Endodermal cell (in vitro differentiated cells): ENCODE measurements at regions not wholly inside any gene's neighbourhood (a gene's known extent, or its start where the extent isn't known, plus 50 kb on each side); places are given as distances from the start of the nearest gene placed in this dataset.

ENCODE experiments used
- DNase-seq: peaks from one replicate; pipeline ENCODE4 v3.0.0-alpha.2; 2017
- H3K27ac ChIP-seq: 2 replicates; pipeline ENCODE4 v1.5.1; 2013; ENCODE audit warnings: mild to moderate bottlenecking, low read depth, low read length, moderate library complexity
- H3K27me3 ChIP-seq: 2 replicates; pipeline ENCODE4 v1.6.1; 2013; ENCODE audit warnings: mild to moderate bottlenecking, low read length, moderate library complexity; ENCODE audit not compliant: insufficient read depth, control insufficient read depth, poor library complexity, severe bottlenecking
- H3K36me3 ChIP-seq: 2 replicates; pipeline ENCODE4 v1.7.0; 2013; ENCODE audit warnings: mild to moderate bottlenecking, low read length, moderate library complexity; ENCODE audit not compliant: control insufficient read depth, insufficient read depth
- H3K4me1 ChIP-seq: one replicate; pipeline ENCODE4 v1.7.0; 2013; ENCODE audit warnings: low read length; ENCODE audit not compliant: control insufficient read depth, insufficient read depth
- H3K4me3 ChIP-seq: 2 replicates; pipeline ENCODE4 v1.5.1; 2013; ENCODE audit warnings: mild to moderate bottlenecking, low read length, moderate library complexity
- H3K9ac ChIP-seq: 2 replicates; pipeline ENCODE4 v1.6.1; 2013; ENCODE audit warnings: mild to moderate bottlenecking, low read length, moderate library complexity; ENCODE audit not compliant: poor library complexity, severe bottlenecking; ENCODE audit errors: extremely low read depth
- H3K9me3 ChIP-seq: 2 replicates; pipeline ENCODE4 v1.6.1; 2013; ENCODE audit warnings: mild to moderate bottlenecking, low read length, moderate library complexity; ENCODE audit not compliant: control insufficient read depth
- H3K27ac Mint-ChIP-seq: 2 replicates; pipeline ENCODE4 v1.8.0; 2020; ENCODE audit warnings: mixed read lengths
- H3K27me3 Mint-ChIP-seq: 2 replicates; pipeline ENCODE4 v1.8.0; 2021; ENCODE audit warnings: mild to moderate bottlenecking, mixed read lengths; ENCODE audit not compliant: insufficient read depth
- H3K36me3 Mint-ChIP-seq: 2 replicates; pipeline ENCODE4 v1.8.0; 2020; ENCODE audit warnings: low read depth, mixed read lengths
- H3K4me1 Mint-ChIP-seq: 2 replicates; pipeline ENCODE4 v1.8.0; 2020; ENCODE audit warnings: mixed read lengths
- H3K4me3 Mint-ChIP-seq: 2 replicates; pipeline ENCODE4 v1.8.0; 2020; ENCODE audit warnings: mild to moderate bottlenecking, moderate library complexity, mixed read lengths
- H3K9me3 Mint-ChIP-seq: 2 replicates; pipeline ENCODE4 v1.8.0; 2020; ENCODE audit warnings: mild to moderate bottlenecking, mixed read lengths
- WGBS, 2 experiments: methylation state at CpG; one replicate each; pipeline versions ENCODE4 v1.1.5 to v1.1.7; 2013; ENCODE audit warnings: missing lambda C conversion rate in 2 of 2, mixed read lengths in 1 of 2; ENCODE audit not compliant: insufficient coverage in 1 of 2, insufficient read length in 1 of 2; 5-methylcytosine and 5-hydroxymethylcytosine counted together
- TF ChIP-seq, protein P1 (sequence below): fragments of 200-600 bp; sonication (generic); conservative IDR thresholded peaks from 2 replicates; pipeline ENCODE4 v1.5.0; 2021; ENCODE audit warnings: antibody characterized with exemption, mild to moderate bottlenecking

DNA sequence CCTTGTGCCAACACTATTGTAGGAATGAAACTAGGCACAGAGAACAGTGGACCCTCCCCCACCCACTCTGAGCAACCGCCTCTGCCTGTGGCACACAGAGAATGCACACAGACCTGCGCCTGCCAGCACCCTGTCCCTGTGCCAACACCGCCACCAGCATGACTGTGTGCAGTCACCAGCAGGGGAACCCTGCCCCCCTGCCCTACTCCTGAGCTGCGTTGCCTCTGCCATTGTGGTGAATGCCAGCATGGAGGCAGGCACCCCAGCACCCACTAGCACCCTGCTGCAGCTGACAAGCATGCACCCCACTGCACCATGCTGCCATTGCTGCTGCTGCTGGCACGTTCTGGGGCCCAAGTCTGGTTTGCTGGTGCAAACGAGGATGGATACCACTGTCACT lies 94.4 kb upstream of the PRLR start:
- H3K9me3 ChIP-seq = peaks cover 17% of the 10 kb centered on the region
- TF ChIP-seq, protein P1, sequence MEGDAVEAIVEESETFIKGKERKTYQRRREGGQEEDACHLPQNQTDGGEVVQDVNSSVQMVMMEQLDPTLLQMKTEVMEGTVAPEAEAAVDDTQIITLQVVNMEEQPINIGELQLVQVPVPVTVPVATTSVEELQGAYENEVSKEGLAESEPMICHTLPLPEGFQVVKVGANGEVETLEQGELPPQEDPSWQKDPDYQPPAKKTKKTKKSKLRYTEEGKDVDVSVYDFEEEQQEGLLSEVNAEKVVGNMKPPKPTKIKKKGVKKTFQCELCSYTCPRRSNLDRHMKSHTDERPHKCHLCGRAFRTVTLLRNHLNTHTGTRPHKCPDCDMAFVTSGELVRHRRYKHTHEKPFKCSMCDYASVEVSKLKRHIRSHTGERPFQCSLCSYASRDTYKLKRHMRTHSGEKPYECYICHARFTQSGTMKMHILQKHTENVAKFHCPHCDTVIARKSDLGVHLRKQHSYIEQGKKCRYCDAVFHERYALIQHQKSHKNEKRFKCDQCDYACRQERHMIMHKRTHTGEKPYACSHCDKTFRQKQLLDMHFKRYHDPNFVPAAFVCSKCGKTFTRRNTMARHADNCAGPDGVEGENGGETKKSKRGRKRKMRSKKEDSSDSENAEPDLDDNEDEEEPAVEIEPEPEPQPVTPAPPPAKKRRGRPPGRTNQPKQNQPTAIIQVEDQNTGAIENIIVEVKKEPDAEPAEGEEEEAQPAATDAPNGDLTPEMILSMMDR = no peak
- H3K27me3 Mint-ChIP-seq = no peaks in the 10 kb centered on the region
- H3K9ac ChIP-seq = no peak overlapping the region
- H3K9me3 Mint-ChIP-seq = peaks cover 5% of the 10 kb centered on the region
- 92 to 100% methylated on average over 3 to 6 of the region's 6 CpGs for WGBS, 2 experiments
- H3K27ac ChIP-seq = no peak overlapping the region
- no peaks in the 10 kb centered on the region for H3K36me3 Mint-ChIP-seq
- H3K36me3 ChIP-seq = no peaks in the 10 kb centered on the region
- no peak overlapping the region for H3K4me3 Mint-ChIP-seq
- no peaks in the 10 kb centered on the region for H3K4me1 ChIP-seq
- H3K4me1 Mint-ChIP-seq = no peaks in the 10 kb centered on the region
- no peak for DNase-seq
- no peaks in the 10 kb centered on the region for H3K27me3 ChIP-seq
- H3K4me3 ChIP-seq = no peak overlapping the region
- no peak overlapping the region for H3K27ac Mint-ChIP-seq

DNA sequence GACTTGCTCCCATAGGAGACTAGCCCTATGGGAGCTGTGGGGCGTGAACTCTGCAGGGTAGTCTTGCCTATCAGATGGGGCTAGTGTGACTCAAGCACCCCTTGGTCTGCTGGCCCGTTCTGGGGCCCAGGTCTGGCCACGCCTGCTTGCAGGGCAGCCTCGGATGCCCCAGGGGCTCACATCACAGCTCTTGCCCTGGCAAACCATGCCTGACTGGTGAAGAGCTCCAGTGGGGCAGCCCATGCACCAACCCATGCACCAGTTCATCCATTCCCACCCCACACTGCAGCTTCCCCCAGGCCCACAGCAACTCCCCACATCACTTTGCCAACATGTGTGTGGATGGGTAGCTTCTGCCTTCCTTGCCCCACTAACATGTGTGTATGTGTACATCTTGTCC lies 93.9 kb upstream of the PRLR start:
- no peaks in the 10 kb centered on the region for H3K36me3 Mint-ChIP-seq
- TF ChIP-seq, protein P1 = no peak
- 90 to 100% methylated on average over 3 to 4 of the region's 4 CpGs for WGBS, 2 experiments
- H3K27me3 Mint-ChIP-seq = no peaks in the 10 kb centered on the region
- DNase-seq = no peak
- H3K4me1 Mint-ChIP-seq = no peaks in the 10 kb centered on the region
- no peak overlapping the region for H3K4me3 Mint-ChIP-seq
- Histone ChIP-seq H3K9me3 (peaks cover 22% of the 10 kb centered on the region), H3K27me3 (no peaks in the 10 kb centered on the region), H3K27ac (no peak overlapping the region), H3K36me3 (no peaks in the 10 kb centered on the region), H3K9ac (no peak overlapping the region), H3K4me3 (no peak overlapping the region), H3K4me1 (no peaks in the 10 kb centered on the region)
- peaks cover 7% of the 10 kb centered on the region for H3K9me3 Mint-ChIP-seq
- no peak overlapping the region for H3K27ac Mint-ChIP-seq

DNA sequence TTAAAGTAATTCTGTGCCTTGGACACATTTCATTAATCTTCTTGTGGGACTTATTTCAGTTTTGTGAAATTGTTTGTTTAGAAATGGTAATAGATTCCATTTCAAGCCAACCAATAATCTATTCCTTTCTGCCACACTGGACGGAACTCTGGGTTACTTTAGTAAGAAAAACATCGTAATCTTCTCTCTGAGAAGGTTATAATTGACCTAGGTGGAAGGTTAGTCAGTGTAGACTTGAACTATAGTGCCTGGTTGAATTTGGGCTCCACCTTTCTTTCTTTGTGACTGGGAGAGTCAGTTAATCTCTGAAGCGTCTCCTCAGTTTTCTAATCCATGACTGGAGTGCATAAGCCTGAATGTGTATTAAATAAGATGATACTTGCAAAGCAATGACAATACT lies 89.7 kb upstream of the PRLR start:
- H3K27me3 ChIP-seq = no peaks in the 10 kb centered on the region
- Mint-ChIP-seq H3K4me1 (peaks cover 6% of the 10 kb centered on the region), H3K27me3 (no peaks in the 10 kb centered on the region), H3K4me3 (no peak overlapping the region), H3K36me3 (no peaks in the 10 kb centered on the region), H3K9me3 (peaks cover 14% of the 10 kb centered on the region), H3K27ac (no peak overlapping the region)
- no peak overlapping the region for H3K27ac ChIP-seq
- peaks cover 4% of the 10 kb centered on the region for H3K36me3 ChIP-seq
- H3K4me3 ChIP-seq = peak overlapping the region; percentile 8
- no peak overlapping the region for H3K9ac ChIP-seq
- DNase-seq = no peak
- TF ChIP-seq, protein P1 = no peak
- peaks cover 8% of the 10 kb centered on the region for H3K4me1 ChIP-seq
- H3K9me3 ChIP-seq = peaks cover 39% of the 10 kb centered on the region
- WGBS, 2 experiments = 96 to 100% methylated on average over 2 to 3 of the region's 3 CpGs
